GM18505 (cell line): ENCODE measurements at regions not wholly inside any gene's neighbourhood (a gene's known extent, or its start where the extent isn't known, plus 50 kb on each side); places are given as distances from the start of the nearest gene placed in this dataset.

Experiments
- ATAC-seq: cut with Tn5 transposase; IDR thresholded peaks from one replicate; pipeline ENCODE4 v1.9.1; 2021; ENCODE audit not compliant: unreplicated experiment
- POLR2A ChIP-seq: IDR thresholded peaks from 4 replicates; pipeline ENCODE4 v1.6.1; 2011; ENCODE audit warnings: borderline replicate concordance; ENCODE audit not compliant: insufficient read depth, insufficient read length; ENCODE audit errors: extremely low read depth

DNA sequence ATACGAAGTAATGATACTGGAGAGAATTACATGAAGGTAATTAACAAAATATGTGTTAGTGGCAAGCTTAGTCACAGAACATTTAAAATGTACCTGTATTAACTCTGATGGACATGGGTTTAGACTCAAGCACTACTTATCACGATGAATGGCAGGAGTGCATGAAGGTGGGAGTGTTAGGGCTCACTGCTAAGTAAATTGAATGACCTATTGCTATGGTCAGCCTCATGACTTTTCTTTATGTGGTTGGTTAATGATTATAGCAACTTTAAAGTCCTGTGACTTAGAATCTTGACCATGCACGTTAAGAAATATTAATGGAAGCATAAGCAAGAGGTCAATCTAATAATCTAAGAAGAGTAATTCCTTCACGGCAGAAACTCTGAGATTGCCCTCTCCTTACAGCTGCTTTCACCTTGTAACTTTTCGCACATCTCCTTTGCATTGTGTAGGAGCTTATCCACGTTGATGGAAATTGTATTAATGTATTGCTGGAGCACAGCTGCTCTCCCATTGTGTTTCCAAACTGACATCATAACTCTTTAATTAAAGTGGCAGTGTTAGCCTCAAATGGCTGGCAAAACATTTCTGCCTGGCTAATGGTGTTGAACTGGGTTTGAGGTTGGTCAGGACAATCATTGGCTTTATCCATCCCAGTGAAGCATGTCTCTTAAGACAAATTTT lies 114.5 kb downstream of the RXFP2 start:
- no peak for TF ChIP-seq POLR2A
- no peak for ATAC-seq

DNA sequence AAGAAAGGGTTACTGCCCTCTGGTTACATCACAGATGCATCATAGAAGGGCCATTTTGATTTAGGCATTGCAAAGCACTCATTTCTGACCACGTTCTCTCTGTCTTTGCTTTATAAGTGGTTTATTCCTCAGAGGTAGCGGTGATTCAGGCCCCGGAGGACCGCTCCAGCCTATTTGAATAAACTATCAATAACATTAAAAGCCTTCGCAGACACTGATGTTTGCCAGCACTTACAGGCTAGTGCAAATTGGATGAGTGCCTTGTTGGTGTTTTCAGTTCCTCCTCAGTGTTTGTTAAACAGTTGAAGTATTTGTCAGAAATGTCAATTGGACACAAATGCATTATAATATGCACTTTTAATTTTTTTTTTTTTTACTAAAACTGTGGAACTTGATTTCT lies 120.2 kb downstream of the RXFP2 start:
- ATAC-seq = no peak
- TF ChIP-seq POLR2A = no peak

GRCh38 chr13:31860002-31860401 lies 120.7 kb downstream of the RXFP2 start:
- TF ChIP-seq POLR2A = no peak
- ATAC-seq = no peak

DNA sequence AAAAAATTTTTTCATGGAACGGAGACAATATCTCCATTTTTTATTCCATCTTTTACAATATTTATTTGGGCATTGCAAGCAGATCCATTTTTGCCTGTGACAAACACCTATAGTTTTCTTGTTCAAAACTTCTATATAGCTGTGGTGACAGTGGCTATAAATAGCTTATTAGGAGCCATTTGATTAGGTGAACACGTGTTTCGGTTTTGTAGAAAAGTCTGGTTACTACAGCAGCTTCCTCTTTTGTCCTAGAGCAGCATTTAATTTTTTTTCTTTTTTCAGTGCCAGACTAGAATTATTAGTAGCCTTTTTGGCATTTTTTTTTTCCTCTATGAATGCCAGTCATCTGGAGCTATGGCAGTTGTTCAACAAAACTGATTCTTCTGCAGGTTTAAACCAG lies 123.5 kb downstream of the RXFP2 start:
- no peak for ATAC-seq
- TF ChIP-seq POLR2A = no peak

DNA sequence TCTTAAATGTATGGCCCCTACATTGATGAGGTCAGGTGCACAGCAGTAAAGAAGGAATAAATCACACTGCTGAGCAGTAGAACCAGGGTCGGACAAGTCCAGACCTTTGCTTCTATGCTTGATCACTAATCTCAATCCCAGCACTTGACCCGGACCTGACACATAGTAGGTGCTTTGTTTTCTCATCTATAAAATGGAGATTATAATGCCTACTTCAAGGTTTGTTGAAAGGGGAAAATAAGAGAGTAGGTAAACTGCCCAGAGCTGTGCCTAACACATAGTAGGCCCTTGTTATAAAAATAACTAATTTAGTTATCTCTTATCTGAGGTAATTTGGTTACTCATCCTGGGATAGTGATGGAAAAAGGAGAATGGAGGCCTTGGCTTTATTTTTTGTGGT lies 125.0 kb downstream of the RXFP2 start:
- ATAC-seq = no peak
- TF ChIP-seq POLR2A = no peak

DNA sequence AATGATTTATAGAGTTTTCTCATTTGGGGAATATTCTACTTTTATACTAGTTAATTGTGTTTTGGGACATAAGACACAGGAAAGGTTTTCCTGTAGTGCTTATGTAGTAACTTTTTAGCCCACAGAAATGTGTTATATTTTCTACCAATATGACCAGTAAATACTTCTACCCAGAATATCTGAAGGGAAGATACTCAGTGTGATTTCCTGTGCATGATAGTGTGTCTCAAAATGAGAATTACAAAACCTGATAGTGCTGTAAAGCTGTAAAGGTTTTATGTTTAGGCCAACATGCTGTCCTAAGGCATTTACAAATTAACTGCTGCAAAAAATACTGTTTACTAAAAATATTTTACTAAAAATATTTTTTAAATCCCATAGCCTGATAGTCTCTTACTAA lies 126.8 kb downstream of the RXFP2 start:
- no peak for ATAC-seq
- no peak for TF ChIP-seq POLR2A

DNA sequence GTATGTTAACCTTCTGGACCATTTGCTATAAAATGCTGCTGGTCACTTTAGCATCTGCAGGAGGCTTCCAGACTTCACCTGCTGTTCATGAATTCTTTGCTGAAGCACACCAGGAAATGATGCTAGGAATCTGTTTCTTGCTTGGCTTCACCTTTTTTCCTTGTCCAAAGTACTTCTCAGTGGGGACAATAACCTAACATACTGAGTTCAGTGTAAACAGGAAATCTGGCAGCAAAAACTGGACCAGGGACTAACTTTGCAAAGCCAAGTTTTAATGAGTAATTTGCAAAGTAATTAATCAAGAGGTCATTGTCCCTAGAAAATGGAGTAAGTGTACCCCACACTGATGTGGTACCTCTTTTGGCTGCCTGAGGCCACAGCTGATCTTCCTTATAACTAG lies 128.4 kb downstream of the RXFP2 start:
- TF ChIP-seq POLR2A = no peak
- ATAC-seq = no peak

- TF ChIP-seq POLR2A = no peak
- ATAC-seq = no peak
Observed at GRCh38 chr13:31869582-31869981, 130.3 kb downstream of the RXFP2 start.

DNA sequence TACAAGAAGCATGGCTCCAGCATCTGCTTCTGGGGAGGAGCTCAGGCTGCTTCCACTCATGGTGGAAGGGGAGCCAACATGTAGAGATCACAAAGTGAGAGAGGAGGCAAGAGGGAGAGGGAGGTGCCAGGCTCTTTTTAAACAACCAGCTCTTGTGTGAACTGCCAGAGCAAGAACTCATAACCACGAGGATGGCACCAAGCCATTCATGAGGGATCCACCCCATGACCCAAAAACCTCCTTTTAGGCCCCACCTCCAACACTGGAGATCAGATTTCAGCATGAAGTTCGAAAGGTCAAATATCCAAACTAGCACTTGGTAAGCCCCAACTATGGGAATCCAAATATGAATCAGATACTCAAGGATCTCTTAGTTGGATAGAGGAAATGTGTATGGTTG lies 131.2 kb downstream of the RXFP2 start:
- no peak for TF ChIP-seq POLR2A
- ATAC-seq = no peak

DNA sequence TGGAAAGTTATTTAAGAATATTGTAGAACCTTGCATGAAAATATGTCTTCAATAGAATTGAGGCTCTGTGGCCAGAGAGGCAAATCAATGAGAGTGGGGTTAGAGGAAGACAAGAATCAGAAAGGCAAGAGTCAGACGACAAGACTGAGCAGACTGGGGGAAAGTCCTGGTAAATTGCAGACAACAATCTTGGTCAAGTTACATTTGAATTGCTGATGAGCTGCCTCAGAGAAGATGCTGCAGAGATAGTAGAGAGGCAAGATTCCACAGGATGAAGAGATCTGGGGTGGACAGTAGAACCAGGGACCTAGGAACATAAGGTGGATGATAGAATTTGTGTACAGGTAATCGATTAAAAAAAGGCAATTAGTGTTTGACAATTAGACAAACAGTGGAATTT lies 133.8 kb downstream of the RXFP2 start:
- no peak for TF ChIP-seq POLR2A
- ATAC-seq = no peak

GRCh38 chr13:31875134-31875533 lies 135.8 kb downstream of the RXFP2 start:
- no peak for ATAC-seq
- TF ChIP-seq POLR2A = no peak

GRCh38 chr13:31878052-31878451 lies 138.7 kb downstream of the RXFP2 start:
- ATAC-seq = no peak
- TF ChIP-seq POLR2A = no peak

DNA sequence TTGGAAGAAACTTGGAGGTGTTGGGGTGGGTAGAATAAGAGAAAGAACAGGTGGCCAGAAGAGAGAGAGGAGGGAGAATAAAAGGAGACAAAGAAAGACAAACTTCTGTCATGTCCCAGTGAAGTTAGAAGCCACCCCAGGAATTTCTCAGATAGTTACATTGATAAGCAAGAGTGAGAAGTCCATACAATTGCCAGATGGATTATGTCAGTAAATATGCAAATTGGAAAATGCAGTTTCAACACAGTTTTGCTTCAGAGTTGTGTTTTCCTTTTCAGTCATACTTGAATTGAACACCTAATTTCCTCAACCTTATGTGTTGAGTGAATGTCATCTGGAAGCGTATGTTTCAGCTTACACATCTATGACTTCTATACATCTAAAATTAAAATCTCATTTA lies 139.2 kb downstream of the RXFP2 start:
- ATAC-seq = no peak
- TF ChIP-seq POLR2A = no peak

- no peak for TF ChIP-seq POLR2A
- ATAC-seq = no peak
Observed at GRCh38 chr13:31878955-31879354, 139.6 kb downstream of the RXFP2 start.

DNA sequence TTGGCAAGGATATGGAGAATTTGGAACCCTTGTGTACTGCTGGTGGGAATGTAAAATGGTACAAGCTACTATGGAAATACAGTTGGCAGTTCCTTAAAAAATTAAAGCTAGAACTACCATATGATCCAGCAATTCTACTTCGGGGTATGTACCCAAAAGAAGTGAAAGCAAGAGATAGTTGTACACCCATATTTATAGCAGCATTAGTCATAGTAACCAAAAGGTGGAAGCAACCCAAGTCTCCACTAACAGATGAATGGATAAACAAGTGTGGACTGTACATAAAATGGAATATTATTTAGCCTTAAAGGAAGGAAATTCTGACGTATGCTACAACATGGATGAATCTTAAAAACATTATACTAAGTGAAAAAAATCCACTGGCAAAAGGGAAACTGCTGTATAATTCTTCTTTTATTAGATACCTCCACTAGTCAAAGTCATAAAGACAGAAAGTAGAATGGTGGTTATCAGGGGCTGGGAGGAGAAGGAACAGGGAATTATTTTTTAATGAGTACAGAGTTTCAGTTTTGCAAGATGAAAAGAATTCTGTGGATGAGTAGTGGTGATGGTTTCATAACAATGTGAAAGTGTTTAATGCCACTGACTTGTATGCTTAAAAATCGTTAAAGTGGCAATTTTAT lies 141.6 kb downstream of the RXFP2 start:
- ATAC-seq = no peak
- no peak for TF ChIP-seq POLR2A

DNA sequence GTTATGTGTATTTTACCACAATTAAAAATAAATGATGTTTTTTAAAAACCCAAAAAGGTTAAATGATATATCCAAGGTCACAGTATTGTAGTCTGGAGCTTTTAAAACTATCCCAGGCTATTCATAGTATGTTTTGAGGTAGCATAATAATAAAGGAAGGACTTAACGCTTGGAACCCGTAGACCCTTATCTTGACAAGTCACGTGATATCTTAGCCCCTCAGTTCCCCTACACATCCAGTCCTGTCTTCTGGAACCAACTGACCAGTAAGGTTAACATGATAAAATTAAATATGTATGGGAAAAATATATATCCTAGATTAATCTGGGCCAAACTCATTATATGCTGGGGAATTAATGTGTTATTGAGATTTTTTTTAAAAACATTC lies 142.2 kb downstream of the RXFP2 start:
- no peak for TF ChIP-seq POLR2A
- ATAC-seq = no peak

GRCh38 chr13:31882794-31883193 lies 143.5 kb downstream of the RXFP2 start:
- no peak for TF ChIP-seq POLR2A
- no peak for ATAC-seq
